NOMO-1 treated with dmso at 0.1 percent for 144 hours (cell line): ENCODE measurements at regions not wholly inside any gene's neighbourhood (a gene's known extent, or its start where the extent isn't known, plus 50 kb on each side); places are given as distances from the start of the nearest gene placed in this dataset.
"Not testable (repeated sequence)": the region's sequence is repeated elsewhere in the genome, so short reads cannot be mapped to it uniquely, and the experiment has no call there.

Source experiments
- DNase-seq: peaks from one replicate; lab custom pipeline; 2025; ENCODE audit not compliant: unreplicated experiment; lab: John Stamatoyannopoulos, UW

DNA sequence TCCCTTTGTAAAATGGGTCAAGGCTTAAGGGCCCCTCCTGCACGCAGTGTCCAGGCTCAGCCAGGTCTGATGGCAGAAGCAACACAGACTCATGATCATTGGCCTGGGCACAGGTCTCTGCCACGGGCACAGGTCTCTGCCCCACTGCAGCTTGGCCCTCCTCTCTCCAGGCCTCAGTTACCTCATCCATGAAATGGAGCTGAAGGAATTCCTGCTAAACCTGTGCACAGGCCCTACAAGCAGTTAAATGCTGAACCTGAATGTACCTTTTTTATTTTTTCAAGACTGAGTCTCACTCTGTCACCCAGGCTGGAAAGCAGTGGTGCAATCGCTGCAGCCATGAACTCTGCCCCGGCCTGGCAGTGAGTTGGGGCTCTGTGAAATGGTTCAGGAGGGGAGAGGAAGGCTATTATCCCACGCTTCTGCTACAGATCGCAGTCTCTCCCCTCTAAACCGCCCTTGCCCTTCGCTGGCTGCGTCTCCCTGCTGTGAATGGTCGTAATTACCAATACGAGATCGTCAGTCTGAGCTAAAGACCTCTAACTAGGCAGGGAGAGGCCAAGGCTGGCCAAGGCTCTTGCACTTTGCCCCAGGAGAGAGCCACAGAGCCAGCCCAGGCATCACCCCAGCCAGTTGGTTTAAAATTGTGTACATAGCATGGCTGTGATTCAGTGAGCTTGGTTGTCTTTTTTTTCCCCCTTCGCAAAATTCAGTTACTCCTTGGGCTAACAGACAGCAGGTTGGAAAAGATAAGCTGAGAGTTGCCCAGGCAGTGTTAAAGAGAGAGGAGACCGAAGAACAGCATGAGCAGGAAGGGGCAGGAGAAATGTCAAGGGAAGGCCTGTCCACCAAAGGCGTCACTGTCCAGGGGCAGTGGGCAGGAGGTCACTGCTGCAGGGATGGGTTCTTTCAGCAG lies 93.0 kb upstream of the KCTD7 start:
- no peak for DNase-seq

DNA sequence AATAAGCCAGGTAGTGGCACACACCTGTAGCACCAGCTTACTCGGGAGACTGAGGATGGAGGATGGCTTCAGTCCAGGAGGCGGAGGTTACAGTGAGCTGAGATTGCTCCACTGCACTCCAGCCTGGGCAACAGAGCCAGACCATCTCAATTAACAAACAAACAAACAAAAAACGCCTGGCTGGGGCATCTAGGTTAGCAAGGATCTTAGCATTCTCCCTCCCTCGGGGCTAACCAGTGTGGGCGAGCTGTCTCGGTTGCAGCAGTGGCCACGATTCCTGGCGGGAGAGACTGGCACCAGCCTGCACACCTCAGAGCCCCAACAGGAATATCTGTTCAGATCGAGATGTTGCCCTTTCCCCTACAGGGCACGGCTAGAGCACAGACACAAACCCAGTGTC lies 91.3 kb upstream of the KCTD7 start:
- no peak for DNase-seq

DNA sequence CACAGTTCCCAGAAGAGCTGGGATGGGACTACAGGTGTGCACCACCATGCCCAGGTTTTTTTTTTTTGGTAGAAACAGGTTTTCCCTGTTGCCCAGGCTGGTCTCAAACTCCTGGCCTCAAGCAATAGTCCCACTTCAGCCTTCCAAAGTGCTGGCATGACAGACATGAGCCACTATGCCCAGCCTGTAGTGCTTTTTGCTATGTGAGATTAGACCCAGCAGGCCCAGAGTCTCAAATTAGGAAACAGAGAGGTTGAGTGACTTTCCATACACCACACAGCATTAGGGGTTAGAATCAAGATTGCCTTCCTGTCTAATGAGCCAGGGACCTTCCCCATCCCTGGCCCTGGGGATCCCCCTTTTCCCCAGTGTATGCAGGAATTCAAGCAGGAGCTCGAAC lies 90.8 kb upstream of the KCTD7 start:
- DNase-seq, result no peak

DNA sequence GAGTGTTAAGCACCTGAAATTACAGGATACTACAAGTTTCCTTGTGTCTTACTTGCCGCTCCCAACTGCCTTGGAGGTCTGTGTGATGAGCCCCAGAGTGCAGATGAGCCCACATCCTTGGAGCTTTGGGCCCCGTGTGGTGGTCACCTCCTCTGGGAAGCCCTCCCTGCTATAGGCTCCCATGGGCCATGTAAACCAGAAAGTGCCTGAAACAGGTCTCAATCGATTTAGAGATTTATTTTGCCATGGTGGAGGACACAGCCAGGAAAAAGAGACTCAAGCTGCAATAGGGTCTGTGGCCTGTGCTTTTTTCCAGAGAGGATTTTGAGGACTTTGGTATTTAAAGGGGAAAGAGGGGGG lies 89.4 kb upstream of the KCTD7 start:
- DNase-seq, result no peak

DNA sequence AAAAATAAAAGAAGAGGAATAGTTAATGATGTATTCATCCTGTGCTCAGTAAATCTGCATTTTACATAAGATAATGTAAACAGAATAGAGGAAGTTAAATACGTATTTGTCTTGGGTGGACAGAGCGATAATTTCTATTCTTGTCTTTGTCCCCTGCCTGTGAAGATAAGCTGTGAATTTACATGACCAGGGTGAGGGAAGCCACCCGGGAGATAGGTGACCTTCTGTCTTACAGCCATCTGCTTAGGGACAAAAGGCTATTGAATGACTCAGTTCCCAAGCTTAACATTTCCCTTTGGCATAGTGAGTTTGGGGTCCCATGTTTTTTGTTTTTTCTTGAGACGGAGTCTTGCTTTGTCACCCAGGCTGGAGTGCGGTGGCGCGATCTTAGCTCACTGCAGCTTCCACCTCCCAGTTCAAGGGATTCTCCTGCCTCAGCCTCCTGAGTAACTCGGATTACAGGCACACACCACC lies 88.7 kb upstream of the KCTD7 start:
- no peak for DNase-seq

DNA sequence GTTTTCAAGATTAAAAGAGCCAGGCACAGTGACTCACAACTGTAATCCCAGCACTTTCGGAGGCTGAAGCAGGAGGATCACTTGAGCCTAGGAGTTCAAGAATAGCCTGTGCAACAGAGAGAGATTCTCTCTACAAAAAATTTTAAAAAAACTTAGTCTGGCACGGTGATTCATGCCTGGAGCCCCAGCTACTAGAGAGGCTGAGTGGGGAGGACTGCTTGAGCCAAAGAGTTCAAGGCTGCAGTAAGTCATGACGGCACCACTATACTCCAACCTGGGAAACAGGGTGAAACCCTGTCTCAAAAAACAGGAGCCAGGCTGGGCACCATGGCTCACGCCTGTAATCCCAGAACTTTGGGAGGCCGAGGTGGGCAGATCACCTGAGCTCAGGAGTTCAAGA lies 86.6 kb upstream of the KCTD7 start:
- no peak for DNase-seq

DNA sequence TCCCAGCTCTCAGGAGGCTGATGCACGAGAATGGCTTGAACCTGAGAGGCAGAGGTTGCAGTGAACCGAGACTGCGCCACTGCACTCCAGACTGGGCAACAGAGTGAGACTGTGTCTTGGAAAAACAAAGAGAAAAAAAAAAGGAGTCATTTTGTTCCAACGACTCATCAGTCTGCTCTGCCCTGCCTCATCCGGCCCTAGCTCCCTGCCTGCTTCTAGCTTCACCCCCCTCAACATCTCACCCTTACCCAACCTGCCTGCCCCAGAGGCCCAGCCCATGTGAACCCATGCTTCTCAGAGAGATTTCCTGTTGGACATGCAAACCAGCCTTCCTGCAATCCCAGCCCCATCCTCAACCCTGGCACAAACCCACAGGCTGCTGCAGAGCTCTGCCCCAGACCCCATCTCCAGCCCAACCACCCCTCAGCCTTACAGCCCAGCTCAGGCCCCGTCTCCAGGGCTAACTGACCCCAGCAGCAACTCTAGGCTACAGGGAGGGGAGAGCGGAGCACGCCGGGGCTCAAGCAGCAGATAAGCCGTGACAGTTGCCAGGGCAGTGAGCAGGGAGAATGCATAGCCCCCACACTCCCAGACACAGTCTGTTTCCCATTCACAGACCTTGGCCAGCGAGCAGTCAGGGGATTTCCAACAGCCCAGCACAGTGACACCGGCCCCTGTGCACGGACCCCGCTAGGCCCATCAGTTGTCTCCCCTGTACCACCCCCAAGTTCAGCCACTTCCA lies 86.0 kb upstream of the KCTD7 start:
- DNase-seq, result no peak

DNA sequence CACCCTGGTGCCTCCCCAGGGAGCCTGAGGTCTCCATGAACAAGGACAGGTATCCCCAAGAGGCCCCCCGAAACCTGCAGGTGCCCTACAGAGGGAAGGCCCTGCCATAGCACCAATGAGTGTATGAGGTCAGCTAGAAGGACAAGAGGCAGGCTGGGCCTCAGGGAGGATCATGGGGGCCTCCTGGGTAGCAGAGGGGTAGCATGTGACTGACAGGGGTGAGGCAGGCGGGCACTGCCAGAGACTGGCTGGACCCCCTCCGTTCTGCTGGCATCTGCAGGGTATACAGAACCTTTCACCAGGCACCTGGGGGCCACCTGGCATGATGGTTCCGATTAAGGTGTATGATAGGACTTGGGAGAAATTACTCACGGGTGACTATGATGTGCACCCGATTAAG lies 79.2 kb upstream of the KCTD7 start:
- no peak for DNase-seq

DNA sequence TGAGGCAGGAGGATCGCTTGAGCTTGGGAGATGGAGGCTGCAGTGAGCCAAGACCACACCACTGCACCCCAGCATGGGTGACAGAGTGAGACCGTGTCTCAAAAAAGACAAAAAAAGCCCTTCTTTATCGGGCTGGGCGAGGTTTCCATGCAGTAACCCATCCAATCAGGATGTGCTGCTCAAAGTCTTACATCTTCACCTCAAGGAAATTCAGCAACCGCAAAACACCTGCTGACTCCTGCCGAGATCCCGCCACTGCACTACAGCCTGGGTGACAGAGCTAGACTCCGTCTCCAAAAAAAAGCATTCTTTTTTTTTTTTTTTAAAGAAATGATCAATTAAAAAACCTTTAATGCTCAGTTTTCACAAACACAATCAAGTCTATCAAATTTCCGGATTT lies 75.7 kb upstream of the KCTD7 start:
- DNase-seq, result no peak

DNA sequence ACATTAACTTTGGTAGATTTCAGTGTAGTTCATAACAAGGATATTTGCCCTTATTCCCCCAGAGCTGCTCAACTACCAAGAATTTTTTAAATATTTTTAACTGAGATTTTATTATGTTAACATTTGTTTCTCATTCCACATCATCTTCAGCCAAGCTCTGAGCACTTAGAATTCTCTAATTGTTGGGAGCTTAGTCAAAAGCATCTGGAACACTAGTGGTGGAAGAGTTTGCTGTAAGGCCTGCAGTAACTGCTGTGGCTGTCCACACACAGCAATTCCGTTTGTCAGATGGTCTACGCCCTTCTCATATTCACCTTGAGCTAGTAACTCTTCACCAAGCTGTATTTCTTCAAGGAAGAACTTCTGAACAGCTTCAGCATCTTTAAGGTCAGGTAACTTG lies 75.0 kb upstream of the KCTD7 start:
- DNase-seq, result not testable (repeated sequence)

DNA sequence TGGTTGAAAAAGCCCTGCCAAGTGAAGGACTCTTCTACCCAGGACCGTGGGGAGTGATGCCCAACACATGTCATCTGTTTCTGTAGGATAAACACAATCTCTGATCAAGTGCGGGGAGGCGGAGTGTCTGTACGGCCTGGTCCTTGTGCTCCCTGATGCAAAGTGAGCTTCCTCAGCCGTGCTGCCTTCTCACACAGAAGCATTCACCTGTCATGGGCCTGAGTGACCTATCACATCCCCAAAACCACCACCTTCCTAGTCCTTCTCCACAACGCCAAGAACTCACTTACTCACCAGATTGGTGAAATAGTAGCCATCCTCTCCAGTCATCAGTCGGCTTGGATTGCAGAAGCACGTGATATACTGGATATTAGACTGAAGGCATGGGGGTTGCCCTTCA lies 74.4 kb upstream of the KCTD7 start:
- DNase-seq, result not testable (repeated sequence)

DNA sequence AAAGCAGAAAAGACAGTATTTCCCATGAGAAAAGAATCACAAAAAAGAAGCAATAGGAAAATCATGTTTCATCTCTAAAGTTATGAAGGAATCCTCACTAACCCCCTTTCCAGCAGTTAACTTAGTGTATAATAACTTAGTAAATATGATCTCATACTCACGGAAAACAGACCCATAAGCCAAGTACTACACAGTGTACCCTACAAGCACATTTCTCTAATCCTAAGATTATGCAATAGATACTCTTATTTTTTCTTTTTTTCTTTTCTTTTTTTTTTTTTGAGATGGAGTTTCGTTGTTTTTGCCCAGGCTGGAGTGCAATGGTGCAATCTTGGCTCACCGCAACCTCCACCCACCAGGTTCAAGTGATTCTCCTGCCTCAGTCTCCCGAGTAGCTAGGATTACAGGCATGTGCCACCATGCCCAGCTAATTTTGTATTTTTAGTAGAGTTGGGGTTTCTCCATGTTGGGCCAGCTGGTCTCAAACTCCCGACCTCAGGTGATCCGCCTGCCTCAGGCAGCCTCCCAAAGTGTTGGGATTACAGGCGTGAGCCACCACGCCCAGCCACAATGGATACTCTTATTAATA lies 73.7 kb upstream of the KCTD7 start:
- not testable (repeated sequence) for DNase-seq

DNA sequence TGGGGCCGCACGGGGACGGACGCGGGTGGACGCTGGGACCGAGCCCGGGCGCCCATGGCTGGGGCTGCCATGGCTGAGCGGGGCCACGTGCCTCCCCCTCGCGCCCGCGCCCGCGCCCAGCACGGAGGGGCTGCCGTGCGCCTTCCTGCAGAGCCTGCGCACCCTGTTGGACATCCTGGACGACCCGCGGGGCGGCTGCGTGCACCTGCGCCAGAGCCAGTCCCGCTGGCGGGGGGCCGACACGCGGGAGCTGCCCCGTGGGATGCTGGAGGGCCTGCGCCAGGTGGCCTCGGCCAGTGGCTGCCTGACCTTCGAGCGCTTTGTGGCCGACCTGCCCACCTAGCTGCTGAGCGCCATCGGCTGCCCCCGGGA lies 72.5 kb upstream of the KCTD7 start:
- DNase-seq, result no peak

DNA sequence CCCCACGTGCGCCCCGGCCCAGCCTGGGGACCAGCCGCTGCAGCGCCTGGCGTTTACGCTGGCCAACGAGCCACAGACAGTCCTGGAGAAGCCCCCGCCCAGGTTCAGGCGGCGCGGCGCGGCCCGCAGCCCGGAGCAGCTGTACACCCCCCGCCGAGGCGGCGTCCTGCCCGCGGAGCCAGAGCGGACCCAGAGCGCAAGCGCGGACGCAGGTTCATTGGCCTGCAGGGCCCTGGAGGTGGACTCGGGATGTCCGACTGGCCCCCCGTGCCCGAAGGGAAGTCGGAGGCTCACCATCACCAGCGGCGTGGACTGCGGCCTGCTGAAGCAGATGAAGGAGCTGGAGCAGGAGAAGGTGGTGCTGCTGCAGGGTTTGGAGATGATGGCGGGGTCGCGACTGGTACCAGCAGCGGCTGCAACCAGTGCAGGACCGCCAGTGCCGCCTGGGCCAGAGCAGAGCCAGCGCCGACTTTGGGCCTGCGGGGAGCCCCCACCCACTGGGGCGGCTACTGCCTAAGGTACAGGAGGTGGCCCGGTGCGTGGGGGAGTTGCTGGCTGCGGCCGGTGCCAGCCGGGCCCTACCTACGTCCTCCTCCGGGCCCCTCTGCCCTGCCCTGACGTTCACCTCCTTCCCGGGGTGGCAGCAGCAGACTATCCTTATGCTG lies 72.0 kb upstream of the KCTD7 start:
- no peak for DNase-seq

DNA sequence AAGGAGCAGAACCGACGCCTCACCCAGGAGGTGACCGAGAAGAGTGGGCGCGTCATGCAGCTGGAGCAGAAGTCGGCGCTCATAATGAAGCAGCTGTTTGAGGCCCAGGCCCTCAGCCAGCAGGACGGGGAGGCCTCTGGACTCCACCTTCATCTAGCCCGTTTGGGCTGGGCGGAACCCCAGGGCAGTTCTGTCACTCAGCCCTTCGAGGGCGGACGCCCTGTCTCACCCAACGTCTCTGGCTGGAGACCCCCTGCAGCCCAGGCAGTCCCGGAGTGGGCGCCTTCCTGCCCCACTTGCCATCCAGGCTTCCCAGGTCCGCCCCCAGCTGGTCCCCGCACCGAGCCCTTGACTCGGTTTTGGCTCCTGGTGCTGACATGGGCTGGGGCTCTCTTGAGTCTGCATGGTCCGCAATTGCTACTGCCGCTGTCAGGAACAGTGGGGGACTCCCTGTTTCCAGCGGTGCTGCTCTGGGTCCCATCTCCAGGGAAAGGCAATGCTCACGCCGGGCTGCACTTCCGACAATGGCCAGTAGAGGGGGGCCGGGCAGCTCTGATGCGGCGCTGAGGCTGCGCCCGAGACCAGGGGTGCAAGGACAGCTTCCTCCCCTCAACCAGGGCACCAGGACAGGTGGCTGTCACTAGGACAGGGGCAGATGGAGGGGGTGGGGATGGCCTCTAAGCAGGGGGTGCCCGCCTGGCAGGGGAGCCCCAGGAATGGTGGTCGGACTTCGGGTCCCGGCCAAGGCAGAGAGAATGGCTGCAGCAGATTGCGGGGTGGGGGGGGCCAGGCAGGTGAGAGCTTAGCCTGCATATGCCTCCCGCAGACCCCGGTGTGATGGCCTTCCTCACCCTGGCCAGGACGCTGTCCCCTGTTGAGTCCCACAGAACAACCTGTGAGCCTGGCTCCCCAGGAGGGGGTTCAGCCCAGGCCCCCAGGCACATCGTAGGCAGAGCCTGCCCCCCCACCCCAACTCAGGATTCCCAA lies 71.2 kb upstream of the KCTD7 start:
- DNase-seq, result no peak

DNA sequence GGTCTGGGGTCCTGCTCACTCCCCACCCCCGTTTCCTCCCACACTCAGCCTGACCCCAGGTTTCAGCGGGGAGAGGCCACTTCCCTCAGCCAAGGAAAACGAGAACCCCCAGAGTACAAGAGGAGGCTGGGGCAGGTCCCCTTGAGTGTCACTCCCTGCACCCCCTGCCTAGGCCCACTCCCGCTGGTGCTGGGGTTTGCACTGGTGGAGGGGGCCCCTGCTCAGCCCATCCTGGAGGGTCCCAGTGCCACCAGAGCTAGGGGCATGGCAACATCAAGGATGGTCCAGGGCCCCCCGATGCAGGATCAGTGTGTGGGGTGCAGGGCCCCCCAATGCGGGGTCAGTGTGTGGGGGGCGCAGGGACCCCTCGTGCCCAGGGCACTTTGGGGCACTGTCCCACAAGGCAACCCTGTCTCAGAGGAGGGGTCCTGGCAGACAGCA lies 70.5 kb upstream of the KCTD7 start:
- DNase-seq, result no peak

DNA sequence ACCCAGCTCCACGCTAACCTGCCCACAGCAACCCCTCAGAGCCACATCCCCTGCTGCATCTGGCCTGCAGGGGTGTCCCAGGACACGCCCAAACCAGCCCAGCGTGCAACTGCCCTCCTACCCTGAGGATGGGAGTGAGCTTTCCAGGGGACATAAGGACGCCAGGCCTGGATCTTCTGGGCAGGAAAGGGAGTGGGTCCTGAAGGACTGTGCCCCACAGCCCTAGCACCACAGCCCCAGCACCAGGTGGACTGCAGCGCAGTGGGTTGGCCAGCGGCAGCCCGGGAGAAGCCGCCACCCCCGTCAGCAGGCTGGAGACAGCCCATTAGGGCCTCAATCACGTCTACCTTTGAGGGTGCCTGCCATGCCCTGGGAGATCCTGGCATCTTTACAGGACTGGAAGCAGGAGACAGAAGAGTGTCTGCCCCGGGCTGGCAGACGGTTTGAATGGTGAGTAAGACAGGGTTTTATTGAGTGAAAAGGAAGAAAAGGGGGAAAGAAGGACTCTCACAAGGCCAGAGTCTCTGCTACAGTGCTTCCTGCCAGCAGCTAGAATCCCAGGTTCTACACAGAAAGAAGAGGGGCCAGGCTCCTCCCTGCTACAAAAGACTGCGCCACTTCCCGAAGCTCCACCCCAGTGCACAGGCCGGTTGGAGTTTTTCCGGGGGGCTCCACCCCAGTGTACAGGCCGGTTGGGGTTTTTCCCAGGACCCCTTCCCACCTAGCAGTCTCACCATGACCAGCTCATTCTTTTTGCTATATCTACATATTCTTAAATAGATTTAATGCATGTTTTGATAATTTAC lies 69.8 kb upstream of the KCTD7 start:
- no peak for DNase-seq

DNA sequence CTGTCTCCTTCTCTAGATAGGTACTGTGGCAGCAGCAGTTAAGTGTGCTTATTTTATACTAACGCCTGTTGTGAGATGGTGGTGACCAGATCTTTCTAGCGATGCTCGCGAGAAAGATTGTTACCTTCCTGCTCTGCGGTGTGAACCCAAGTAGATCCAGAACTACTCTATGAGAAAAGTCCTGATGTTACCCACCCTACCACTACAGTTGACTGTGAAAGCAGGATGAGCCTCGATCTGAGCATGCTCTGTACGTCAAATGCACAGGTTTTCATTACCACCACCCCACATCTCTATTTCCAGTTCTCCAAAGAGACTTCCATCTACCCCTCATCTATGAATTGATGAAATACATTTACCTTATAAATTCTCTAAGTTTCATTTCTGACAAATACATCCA lies 64.6 kb upstream of the KCTD7 start:
- no peak for DNase-seq

DNA sequence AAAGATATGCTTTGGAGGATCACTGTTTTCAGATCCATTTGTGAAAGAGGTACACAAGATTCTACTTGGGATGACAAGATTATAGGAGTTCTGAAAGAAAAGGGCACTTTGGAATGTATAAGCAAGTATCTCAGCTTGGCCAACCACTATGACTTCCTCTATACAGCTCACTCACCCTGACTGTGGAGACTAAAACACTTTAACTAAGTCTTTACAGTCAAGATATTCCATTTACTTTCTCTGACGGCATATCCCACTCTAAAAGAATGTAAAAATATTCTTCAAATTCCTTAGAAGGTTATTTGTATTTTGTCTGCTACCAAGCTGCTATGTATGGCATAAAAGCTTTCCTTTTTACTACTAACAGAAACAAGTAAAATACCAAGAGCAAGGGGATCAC lies 58.5 kb upstream of the KCTD7 start:
- DNase-seq, result not testable (repeated sequence)
